ENCODE measurements at regions not wholly inside any gene's neighbourhood (a gene's known extent, or its start where the extent isn't known, plus 50 kb on each side); places are given as distances from the start of the nearest gene placed in this dataset.

DNA sequence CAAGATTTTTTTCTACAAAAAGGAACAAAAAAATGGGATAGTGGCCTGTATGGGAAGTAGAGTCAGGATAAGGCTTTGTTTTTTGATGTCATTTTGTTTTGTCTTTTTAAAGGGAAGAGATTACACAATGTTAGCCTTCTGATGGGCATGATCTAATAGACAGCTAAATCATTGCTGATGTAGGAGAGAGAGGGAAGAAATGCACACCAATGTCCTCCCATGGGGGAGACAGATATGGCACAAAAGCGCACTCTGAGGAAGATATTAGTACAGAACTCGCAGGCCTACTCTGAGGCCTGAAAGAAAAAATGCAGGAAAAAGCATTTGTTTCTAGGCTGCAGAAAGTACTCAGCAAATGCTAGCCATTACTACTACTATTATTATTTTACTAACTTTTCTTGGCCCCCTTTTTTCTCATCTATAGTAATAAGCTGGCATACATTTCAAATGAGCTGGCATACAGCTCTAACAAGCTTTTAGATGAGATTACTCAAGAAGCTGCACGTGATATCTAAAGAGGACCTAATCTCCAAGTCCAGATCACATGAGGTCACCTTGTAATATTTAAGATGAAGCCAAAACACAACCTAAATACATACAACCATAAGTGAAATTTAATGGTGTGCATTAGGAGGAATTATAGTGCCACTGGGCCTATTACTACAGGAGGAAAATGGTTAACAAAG lies 269.4 kb upstream of the TANK start:
- Histone ChIP-seq H3K4me1 (ENCODE audit: control insufficient read depth in 2 of 2, insufficient read depth in 2 of 2, low read length in 2 of 2) (no peaks in the 10 kb centered on the region), H3K36me3 (replicated peaks in 1 of 2; ENCODE audit: control extremely low read depth in 1 of 2, control insufficient read depth in 1 of 2, extremely low read depth in 1 of 2, insufficient read depth in 2 of 2, low read length in 1 of 2) (no peaks in the 10 kb centered on the region), H3K27ac (ENCODE audit: low read length in 2 of 2) (no peak overlapping the region), H2AFZ (ENCODE audit: insufficient read depth, low read depth, low read length, poor library complexity, severe bottlenecking) (no peak overlapping the region), H3K4me3 (ENCODE audit: control extremely low read depth in 1 of 5, extremely low read depth in 1 of 5, insufficient read depth in 1 of 5, low read depth in 2 of 5, low read length in 4 of 5) (no peak overlapping the region), H3K79me2 (ENCODE audit: control insufficient read depth, insufficient read depth, low read length) (no peaks in the 10 kb centered on the region), H4K20me1 (ENCODE audit: control insufficient read depth, insufficient read depth, low read length, poor library complexity, severe bottlenecking) (no peaks in the 10 kb centered on the region), H3K27me3 (replicated peaks in 1 of 4; ENCODE audit: control extremely low read depth in 1 of 4, control insufficient read depth in 3 of 4, insufficient read depth in 4 of 4, low read length in 3 of 4) (no peaks in the 10 kb centered on the region), H3K9me3 (ENCODE audit: control extremely low read depth in 1 of 3, control insufficient read depth in 2 of 3, insufficient read depth in 1 of 3, low read length in 2 of 3) (no peaks in the 10 kb centered on the region), H3K9ac (ENCODE audit: low read length) (no peak overlapping the region), H3K4me2 (replicated peaks; ENCODE audit: low read depth, low read length, poor library complexity, severe bottlenecking) (no peak overlapping the region)
- Mint-ChIP-seq H3K4me3 (no peak overlapping the region), H3K4me1 (no peaks in the 10 kb centered on the region), H3K27me3 (no peaks in the 10 kb centered on the region), H3K27ac (no peak overlapping the region), H3K9me3 (ENCODE audit: insufficient read depth) (no peaks in the 10 kb centered on the region)
- ChIA-PET POLR2A (no interaction called here), CTCF (no interaction called here)
- no peak for DNase-seq
- no peak for ATAC-seq (ENCODE audit: low read depth)
- intact Hi-C loops (cut with micrococcal nuclease), result no loop called here
- 100% methylated on average over 2 of the region's 3 CpGs for WGBS (ENCODE audit: insufficient coverage)
- TF ChIP-seq, protein P1, sequence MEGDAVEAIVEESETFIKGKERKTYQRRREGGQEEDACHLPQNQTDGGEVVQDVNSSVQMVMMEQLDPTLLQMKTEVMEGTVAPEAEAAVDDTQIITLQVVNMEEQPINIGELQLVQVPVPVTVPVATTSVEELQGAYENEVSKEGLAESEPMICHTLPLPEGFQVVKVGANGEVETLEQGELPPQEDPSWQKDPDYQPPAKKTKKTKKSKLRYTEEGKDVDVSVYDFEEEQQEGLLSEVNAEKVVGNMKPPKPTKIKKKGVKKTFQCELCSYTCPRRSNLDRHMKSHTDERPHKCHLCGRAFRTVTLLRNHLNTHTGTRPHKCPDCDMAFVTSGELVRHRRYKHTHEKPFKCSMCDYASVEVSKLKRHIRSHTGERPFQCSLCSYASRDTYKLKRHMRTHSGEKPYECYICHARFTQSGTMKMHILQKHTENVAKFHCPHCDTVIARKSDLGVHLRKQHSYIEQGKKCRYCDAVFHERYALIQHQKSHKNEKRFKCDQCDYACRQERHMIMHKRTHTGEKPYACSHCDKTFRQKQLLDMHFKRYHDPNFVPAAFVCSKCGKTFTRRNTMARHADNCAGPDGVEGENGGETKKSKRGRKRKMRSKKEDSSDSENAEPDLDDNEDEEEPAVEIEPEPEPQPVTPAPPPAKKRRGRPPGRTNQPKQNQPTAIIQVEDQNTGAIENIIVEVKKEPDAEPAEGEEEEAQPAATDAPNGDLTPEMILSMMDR (IDR thresholded peaks at IDR 0.05), result no peak
- no peak for TF ChIP-seq EZH2 (IDR thresholded peaks at IDR 0.05; ENCODE audit: borderline replicate concordance, insufficient read depth, low read depth, low read length, poor library complexity, severe bottlenecking)

- no peak overlapping the region for H3K27ac Mint-ChIP-seq
- intact Hi-C loops (cut with micrococcal nuclease), result no loop called here
- DNase-seq, result no peak
- WGBS (ENCODE audit: insufficient coverage), result 100% methylated on average over 2 of the region's 6 CpGs
- H3K9ac ChIP-seq (ENCODE audit: low read length), result no peak overlapping the region
- H3K79me2 ChIP-seq (ENCODE audit: control insufficient read depth, insufficient read depth, low read length), result no peaks in the 10 kb centered on the region
- no peak overlapping the region for H3K4me2 ChIP-seq (replicated peaks; ENCODE audit: low read depth, low read length, poor library complexity, severe bottlenecking)
- no peaks in the 10 kb centered on the region for H4K20me1 ChIP-seq (ENCODE audit: control insufficient read depth, insufficient read depth, low read length, poor library complexity, severe bottlenecking)
- no peak for ATAC-seq (ENCODE audit: low read depth)
- no peak overlapping the region for H3K27ac ChIP-seq (ENCODE audit: low read length in 2 of 2)
- no peak for TF ChIP-seq EZH2 (IDR thresholded peaks at IDR 0.05; ENCODE audit: borderline replicate concordance, insufficient read depth, low read depth, low read length, poor library complexity, severe bottlenecking)
- TF ChIP-seq, protein P1 (IDR thresholded peaks at IDR 0.05), result no peak
- H3K4me3 Mint-ChIP-seq, result no peak overlapping the region
- ChIA-PET CTCF (no interaction called here), POLR2A (no interaction called here)
- no peaks in the 10 kb centered on the region for H3K9me3 Mint-ChIP-seq (ENCODE audit: insufficient read depth)
- H3K27me3 Mint-ChIP-seq, result no peaks in the 10 kb centered on the region
- no peaks in the 10 kb centered on the region for H3K27me3 ChIP-seq (replicated peaks in 1 of 4; ENCODE audit: control extremely low read depth in 1 of 4, control insufficient read depth in 3 of 4, insufficient read depth in 4 of 4, low read length in 3 of 4)
- H3K4me1 ChIP-seq (ENCODE audit: control insufficient read depth in 2 of 2, insufficient read depth in 2 of 2, low read length in 2 of 2), result no peaks in the 10 kb centered on the region
- peaks cover 0 to under 1% (median 0%) of the 10 kb centered on the region in 3 donors for H3K9me3 ChIP-seq (ENCODE audit: control extremely low read depth in 1 of 3, control insufficient read depth in 2 of 3, insufficient read depth in 1 of 3, low read length in 2 of 3)
- no peaks in the 10 kb centered on the region for H3K36me3 ChIP-seq (replicated peaks in 1 of 2; ENCODE audit: control extremely low read depth in 1 of 2, control insufficient read depth in 1 of 2, extremely low read depth in 1 of 2, insufficient read depth in 2 of 2, low read length in 1 of 2)
- no peaks in the 10 kb centered on the region for H3K4me1 Mint-ChIP-seq
- H3K4me3 ChIP-seq (ENCODE audit: control extremely low read depth in 1 of 5, extremely low read depth in 1 of 5, insufficient read depth in 1 of 5, low read depth in 2 of 5, low read length in 4 of 5), result no peak overlapping the region
- H2AFZ ChIP-seq (ENCODE audit: insufficient read depth, low read depth, low read length, poor library complexity, severe bottlenecking), result no peak overlapping the region
Measured at GRCh38 chr2:160891353-160891740, 268.9 kb upstream of the TANK start.

Data from B cell (primary cell).